HEK293T (cell line): ENCODE measurements at regions not wholly inside any gene's neighbourhood (a gene's known extent, or its start where the extent isn't known, plus 50 kb on each side); places are given as distances from the start of the nearest gene placed in this dataset.

Experiments used
- ARNT ChIP-seq: fragments of 450-650 bp; IDR thresholded peaks from 2 replicates; pipeline ENCODE4 v1.6.1; 2017; ENCODE audit warnings: mild to moderate bottlenecking
- BHLHE40 ChIP-seq: fragments of 450-650 bp; IDR thresholded peaks from 2 replicates; pipeline ENCODE4 v1.6.1; 2016; ENCODE audit warnings: mild to moderate bottlenecking, moderate library complexity, borderline replicate concordance
- ELF4 ChIP-seq: fragments of 450-650 bp; IDR thresholded peaks from 2 replicates; pipeline ENCODE4 v1.6.1; 2017; ENCODE audit warnings: antibody characterized with exemption
- FOXA1 ChIP-seq: fragments of 450-650 bp; IDR thresholded peaks from 2 replicates; pipeline ENCODE4 v1.6.1; 2016; ENCODE audit warnings: mild to moderate bottlenecking
- FOXK2 ChIP-seq: fragments of 450-650 bp; IDR thresholded peaks from 2 replicates; pipeline ENCODE4 v1.6.1; 2016; ENCODE audit warnings: mild to moderate bottlenecking
- NFRKB ChIP-seq: fragments of 450-650 bp; IDR thresholded peaks from 2 replicates; pipeline ENCODE4 v1.6.1; 2016; ENCODE audit warnings: mild to moderate bottlenecking, moderate library complexity
- SP1 ChIP-seq: fragments of 450-650 bp; IDR thresholded peaks from 2 replicates; pipeline ENCODE4 v1.6.1; 2017
- SUZ12 ChIP-seq: fragments of 450-650 bp; IDR thresholded peaks from 2 replicates; pipeline ENCODE4 v1.6.1; 2016; ENCODE audit warnings: mild to moderate bottlenecking
- TF ChIP-seq, protein P1 (sequence below): fragments of 450-650 bp; IDR thresholded peaks from 2 replicates; pipeline ENCODE4 v1.6.1; 2016

DNA sequence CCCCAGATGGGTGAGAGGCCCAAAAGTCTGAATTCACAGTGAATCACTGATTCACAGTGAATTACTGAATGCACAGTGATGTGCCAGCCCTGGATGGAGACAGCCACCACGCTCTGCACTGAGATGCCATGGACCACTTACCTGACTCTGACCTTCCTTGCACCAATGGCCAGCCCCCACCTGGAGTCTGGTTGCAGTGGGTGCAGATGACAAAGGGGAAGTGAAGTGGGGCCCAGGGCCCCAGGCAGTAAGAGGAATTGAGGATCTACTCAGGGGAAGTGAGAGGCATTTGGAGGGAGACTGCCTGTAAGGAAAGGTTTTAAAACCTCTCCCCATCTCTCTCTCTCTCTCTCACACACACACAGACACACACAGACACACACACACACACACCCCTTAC, 412.1 kb downstream of the CYLC2 start:
- no peak for TF ChIP-seq FOXA1
- TF ChIP-seq FOXK2: no peak
- no peak for TF ChIP-seq BHLHE40
- no peak for TF ChIP-seq ELF4
- TF ChIP-seq SUZ12: no peak
- TF ChIP-seq NFRKB: no peak
- TF ChIP-seq, protein P1, sequence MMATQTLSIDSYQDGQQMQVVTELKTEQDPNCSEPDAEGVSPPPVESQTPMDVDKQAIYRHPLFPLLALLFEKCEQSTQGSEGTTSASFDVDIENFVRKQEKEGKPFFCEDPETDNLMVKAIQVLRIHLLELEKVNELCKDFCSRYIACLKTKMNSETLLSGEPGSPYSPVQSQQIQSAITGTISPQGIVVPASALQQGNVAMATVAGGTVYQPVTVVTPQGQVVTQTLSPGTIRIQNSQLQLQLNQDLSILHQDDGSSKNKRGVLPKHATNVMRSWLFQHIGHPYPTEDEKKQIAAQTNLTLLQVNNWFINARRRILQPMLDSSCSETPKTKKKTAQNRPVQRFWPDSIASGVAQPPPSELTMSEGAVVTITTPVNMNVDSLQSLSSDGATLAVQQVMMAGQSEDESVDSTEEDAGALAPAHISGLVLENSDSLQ: no peak
- no peak for TF ChIP-seq SP1
- TF ChIP-seq ARNT: no peak
